Kidney glomerular epithelial cell (primary cell): ENCODE measurements at regions not wholly inside any gene's neighbourhood (a gene's known extent, or its start where the extent isn't known, plus 50 kb on each side); places are given as distances from the start of the nearest gene placed in this dataset.

Experiments
- DNase-seq: peaks from one replicate; lab custom pipeline; 2025; lab: John Stamatoyannopoulos, UW

DNA sequence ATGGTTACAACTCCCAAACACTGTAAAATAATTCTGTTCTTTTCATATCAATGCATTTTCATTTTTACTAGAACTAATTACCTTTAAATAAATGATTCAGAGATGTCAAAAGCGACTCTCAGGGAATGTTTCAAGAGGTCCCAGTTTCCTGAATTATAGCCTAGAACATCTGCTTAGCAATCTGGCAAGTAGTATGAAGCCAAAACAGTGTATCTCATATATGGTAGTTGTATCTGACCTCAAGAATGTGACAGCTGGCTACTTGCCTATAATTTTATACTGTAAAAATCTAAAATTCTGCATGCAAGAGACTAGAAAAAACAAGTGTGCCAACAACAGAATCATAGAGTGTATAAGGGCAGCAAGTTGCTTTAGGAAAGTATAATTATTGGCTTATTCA, 187.7 kb upstream of the POU5F2 start:
- DNase-seq, result no peak

DNA sequence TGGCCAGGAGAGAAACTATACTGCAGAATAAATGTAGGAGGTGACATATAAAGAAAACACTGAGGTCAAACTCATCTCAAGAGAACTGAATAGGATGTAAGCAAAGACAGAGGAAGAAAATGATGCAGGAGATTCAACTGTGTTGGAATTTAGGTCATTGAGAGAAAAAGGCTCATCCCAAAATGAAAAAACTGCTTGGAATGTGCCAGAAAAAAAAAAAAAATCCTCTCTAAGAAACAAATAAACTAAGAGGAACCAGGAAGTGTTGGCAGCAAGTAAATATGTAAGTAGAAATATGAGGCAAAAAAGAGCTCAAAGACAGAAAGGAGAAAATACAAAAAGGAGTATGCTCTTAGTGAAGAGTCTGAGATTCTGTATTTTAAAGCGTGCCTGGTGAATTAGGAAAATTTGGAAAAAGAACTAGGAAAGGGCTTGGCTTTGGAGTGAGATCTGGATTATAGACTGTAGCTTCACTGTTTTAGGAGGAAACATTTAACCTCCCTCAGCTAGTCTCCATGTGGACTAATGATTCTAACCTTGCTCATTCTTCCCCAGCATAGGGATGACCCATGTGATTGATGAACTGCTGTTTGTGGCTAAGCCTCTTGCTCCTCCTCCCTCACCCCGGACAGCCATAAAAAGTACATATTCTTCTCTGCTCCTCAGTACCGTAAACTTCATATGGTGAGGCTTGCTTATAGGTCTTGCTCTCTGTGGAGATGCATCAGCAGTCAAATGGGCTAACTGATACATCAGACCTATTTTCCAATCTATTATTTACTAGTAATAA, 185.6 kb upstream of the POU5F2 start:
- no peak for DNase-seq

DNA sequence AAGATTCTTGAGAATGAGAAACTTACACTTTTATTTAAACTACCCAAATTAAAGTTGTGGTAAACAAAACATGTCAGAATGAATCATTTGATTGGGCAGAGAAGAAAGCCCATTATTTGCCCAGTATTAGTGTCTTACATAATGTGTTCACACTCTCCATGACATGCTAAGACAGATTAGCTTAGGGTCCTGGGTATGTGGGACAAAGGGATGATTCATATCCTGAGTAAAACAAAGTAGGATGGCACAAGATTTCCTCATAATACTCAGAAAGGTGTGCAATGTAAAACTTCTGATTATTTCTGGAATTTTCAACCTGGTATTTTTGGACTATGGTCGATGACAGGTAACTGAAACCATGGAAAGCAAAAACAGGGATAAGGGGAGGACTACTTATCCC, 183.9 kb upstream of the POU5F2 start:
- DNase-seq, result no peak

GRCh38 chr5:93924628-93925027, 183.2 kb upstream of the POU5F2 start:
- no peak for DNase-seq

DNA sequence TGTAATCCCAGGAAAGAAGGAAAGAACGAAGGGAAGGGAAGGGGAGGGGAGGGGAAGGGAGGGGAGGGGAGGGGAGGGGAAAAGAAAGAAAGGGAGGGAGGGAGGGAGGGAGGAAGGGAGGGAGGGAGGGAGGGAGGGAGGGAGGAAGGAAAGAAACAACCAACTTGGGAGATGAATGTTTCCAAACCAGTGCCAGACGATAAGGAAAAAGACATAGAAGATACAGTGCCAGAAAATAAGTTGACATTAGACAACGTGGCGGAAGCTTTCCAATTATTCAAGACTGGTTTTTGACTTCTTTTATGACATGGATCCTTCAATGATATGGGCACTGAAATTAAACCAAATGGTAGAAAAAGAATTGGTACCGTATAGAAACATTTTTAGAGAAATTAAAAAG, 181.2 kb upstream of the POU5F2 start:
- DNase-seq, result no peak

DNA sequence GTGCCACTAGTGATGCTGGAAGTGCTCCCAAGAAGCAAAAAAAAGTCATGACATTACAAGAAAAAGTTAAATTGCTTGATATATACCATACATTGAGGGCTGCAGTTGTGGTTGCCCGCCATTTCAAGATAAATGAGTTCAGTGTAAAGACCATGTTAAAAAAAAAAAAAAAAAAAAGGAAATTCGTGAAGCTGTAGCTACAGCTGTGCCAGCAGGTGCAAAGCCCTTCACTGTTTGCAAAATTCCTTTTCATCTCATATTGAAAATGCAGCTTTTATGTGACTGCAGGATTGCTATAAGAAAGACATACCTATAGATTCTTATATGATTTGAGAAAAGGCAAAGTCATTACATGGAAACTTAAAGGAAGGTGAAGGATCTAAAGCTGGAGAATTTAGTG, 179.6 kb upstream of the POU5F2 start:
- no peak for DNase-seq

- no peak for DNase-seq
Measured at GRCh38 chr5:93916872-93917271, 175.5 kb upstream of the POU5F2 start.

DNA sequence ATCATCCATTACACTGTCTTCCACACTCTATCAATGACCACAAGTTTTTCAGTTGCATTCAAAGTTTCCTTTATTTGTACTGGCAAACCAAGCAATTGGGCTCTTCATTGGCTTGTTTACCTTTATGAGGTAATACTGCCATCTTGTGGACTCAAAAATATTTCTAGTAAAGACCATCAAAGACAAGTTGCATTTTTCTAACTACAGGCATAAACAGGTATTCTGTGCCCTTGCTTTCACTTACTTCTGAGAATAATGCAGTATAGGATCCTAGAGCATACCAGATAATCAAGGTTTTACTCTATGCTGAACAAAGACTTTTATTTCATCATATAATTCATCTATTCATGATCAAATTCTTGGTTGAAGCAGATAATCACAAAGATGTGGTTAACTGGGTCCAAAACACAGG, 173.7 kb upstream of the POU5F2 start:
- peak; percentile 57 for DNase-seq

DNA sequence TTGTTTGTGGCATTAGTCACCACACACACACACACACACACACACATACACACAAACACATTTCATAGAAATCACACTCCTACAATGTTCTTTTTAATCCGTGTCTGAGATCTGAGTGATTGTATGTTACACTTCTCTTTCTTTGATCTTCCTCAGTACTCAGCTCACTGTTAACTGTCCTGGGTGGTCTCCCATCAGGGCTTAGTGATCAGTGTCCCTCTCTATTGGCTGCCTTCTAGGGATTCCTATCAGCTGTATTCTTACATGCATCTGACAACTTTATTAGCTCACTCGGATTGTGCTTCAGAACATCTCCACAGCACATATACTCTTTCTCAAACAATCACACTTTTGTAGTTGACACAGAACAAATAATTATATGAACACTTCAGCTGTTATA, 170.2 kb upstream of the POU5F2 start:
- no peak for DNase-seq

- DNase-seq, result no peak
Measured at GRCh38 chr5:93909356-93909755, 168.0 kb upstream of the POU5F2 start.

DNA sequence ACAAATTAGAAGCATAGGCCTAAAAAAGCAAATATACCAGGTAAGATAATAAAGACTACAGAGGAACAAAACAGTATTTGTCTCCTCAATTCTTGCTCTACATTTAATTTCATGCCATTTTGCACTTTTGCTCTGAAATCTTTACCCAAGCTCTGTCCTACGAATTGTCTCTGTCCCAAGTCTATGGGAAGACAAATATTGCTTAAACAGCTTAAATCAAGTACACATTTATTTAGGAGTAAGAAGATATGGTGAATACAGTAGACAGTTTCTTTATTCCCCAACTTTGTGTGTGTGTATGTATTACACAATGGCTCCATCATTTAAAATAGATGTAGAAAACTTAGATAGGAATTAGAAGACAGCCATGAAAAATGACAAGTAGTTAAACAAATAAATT, 163.5 kb upstream of the POU5F2 start:
- no peak for DNase-seq

DNA sequence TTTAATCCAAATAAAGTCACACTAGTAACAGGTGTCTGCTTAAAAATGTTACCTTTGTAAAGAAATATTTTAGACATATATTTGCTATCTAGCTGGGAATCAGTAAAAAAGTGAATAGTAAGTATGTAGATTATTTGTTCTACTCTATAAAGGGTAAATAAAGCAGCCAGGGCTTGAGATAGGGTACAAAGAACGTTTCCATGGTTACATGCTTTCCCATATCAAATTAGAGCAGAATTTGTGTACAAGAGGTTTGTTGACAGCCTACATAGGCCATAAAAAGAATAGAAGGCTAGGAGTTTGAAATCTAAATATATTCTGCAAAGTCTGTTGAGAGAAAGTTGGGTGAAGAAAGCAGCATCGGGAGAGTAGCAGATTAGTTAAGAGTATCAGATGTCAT, 160.9 kb upstream of the POU5F2 start:
- DNase-seq, result no peak

GRCh38 chr5:93899026-93899600, 157.7 kb upstream of the POU5F2 start:
- DNase-seq, result no peak

GRCh38 chr5:93894601-93895354, 153.4 kb upstream of the POU5F2 start:
- no peak for DNase-seq

GRCh38 chr5:93893075-93893474, 151.7 kb upstream of the POU5F2 start:
- DNase-seq, result no peak

- DNase-seq, result no peak
Measured at GRCh38 chr5:93892481-93892880, 151.1 kb upstream of the POU5F2 start.

DNA sequence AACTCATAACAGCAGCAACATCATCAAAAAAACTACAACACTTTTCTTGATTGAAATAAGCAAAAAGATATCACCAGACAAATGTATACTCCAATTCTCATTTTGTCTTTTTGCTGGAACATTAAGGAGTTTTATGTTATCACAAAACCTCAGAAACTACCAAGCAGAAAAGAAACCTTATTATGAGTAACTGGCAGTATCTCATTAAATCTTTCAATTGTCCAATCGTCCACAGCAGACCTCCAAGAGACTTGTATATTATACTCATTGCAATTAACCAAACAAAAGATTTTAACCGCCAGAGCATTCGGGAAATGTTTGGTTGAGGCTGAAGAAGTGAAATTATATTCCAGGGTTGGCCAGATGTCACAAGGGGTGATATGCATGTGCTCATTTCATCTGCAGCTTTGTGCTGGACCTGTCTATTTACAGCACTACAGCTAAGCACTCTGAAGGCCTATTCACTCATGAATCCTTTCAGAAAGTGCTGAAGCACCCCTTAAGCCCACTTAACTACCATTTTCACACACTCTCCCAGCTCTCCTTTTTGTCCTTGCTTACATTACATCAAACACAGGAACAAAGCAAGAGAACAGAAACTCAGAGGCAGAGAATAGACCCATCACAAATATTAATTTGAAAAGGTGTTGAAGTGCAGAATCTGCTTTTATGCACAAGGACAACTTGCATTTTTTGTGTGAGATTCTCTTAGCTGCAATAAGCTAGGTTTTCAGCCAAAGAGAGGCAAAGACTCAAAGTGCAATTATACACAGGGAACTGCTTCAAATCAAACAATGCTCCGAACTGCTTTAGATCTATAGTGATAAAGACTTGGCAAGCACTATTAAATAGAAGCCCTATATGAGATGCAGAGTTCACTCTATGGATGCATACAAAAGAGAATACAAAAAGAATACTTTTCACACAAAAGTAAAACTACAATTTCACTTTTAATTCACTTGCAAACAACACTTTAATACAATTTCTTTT, 150.4 kb upstream of the POU5F2 start:
- no peak for DNase-seq

DNA sequence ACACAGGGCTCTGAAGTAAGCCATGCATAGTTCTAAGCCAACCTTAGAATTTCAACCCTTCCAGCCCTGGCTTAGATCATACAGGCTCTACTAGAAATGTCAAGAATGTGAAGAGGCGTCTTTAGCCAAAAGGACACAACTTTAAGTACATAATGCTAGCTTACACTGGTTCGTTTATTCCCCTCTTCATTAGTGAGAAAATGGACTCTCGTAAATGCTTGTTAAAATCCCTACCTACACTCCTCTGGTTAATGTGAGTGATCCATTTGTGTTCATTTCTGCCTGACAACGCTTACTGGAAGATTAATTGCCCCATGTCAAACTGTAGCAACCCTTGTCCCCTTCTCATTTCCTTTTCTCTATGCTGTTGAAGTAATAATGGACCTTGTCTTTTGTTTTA, 149.3 kb upstream of the POU5F2 start:
- DNase-seq, result no peak

GRCh38 chr5:93887678-93888077, 146.3 kb upstream of the POU5F2 start:
- DNase-seq, result no peak

DNA sequence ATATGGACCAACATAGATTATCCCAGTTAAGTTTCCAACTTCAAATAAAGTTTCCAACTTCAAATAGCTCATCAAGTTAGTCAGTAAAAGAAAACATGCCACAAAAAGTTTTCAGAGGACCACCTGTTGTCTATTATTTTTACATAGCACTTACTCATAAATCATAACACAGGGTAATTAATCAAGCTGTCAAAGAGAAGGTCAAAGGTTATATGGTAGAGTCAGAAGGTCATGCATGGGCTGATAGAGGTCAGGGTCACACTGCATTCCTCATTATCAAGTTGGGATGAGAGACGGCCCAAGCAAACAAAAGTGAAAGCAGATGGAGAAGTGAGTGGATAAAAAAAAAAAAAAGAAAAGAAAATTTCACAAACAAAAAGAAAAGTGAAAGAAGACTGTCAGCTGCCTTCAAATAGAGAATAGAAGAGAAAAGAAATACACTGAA, 145.5 kb upstream of the POU5F2 start:
- no peak for DNase-seq

GRCh38 chr5:93886098-93886806, 144.9 kb upstream of the POU5F2 start:
- DNase-seq, result no peak
